ENCODE measurements at regions not wholly inside any gene's neighbourhood (a gene's known extent, or its start where the extent isn't known, plus 50 kb on each side); places are given as distances from the start of the nearest gene placed in this dataset.

- CTCF ChIA-PET: interaction anchor here (0.9 to 1.6 kb wide), 8 partner anchors 8 to 210 kb away, joined by 3 to 7 read pairs (median 4); no protein-coding TSS in a partner anchor
- POLR2A ChIA-PET: no interaction called here
- no peak for TF ChIP-seq CTCF (IDR thresholded peaks at IDR 0.05; ENCODE audit: control extremely low read depth, extremely low read depth, low read depth, missing control alignments)
Measured at GRCh38 chr6:113669606-113670005, 187.5 kb upstream of the MARCKS start.

GRCh38 chr6:113671421-113671820 lies 185.7 kb upstream of the MARCKS start:
- ChIA-PET CTCF (interaction anchor here (0.9 to 1.9 kb wide), 11 partner anchors 9 to 238 kb away, joined by 3 to 10 read pairs (median 4); no protein-coding TSS in a partner anchor), POLR2A (no interaction called here)
- DNase-seq (ENCODE audit: extremely low spot score): no peak
- no peak for TF ChIP-seq CTCF (IDR thresholded peaks at IDR 0.05; ENCODE audit: control extremely low read depth, extremely low read depth, low read depth, missing control alignments)

More at GRCh38 chr6:113669606-113670005, 187.5 kb upstream of the MARCKS start:
- DNase-seq (ENCODE audit: extremely low spot score): no peak

GRCh38 chr6:113672491-113673149 lies 184.5 kb upstream of the MARCKS start:
- no peak for TF ChIP-seq CTCF (IDR thresholded peaks at IDR 0.05; ENCODE audit: control extremely low read depth, extremely low read depth, low read depth, missing control alignments)
- DNase-seq (ENCODE audit: extremely low spot score): no peak
- ChIA-PET POLR2A (interaction anchor here (0.5 kb wide), 1 partner anchor 26 kb away, joined by 5 read pairs; no protein-coding TSS in a partner anchor), CTCF (interaction anchor here (0.9 to 1.6 kb wide), 7 partner anchors 9 to 186 kb away, joined by 3 to 5 read pairs (median 3); no protein-coding TSS in a partner anchor)

GRCh38 chr6:113674075-113674474 lies 183.1 kb upstream of the MARCKS start:
- DNase-seq (ENCODE audit: extremely low spot score): no peak
- ChIA-PET CTCF (interaction anchor here (1.2 to 1.5 kb wide), 3 partner anchors 12 to 17 kb away, joined by 3 to 5 read pairs (median 4); no protein-coding TSS in a partner anchor), POLR2A (no interaction called here)
- TF ChIP-seq CTCF (IDR thresholded peaks at IDR 0.05; ENCODE audit: control extremely low read depth, extremely low read depth, low read depth, missing control alignments): no peak

- CTCF ChIA-PET: no interaction called here
- DNase-seq (ENCODE audit: extremely low spot score): no peak
- POLR2A ChIA-PET: no interaction called here
- TF ChIP-seq CTCF (IDR thresholded peaks at IDR 0.05; ENCODE audit: control extremely low read depth, extremely low read depth, low read depth, missing control alignments): no peak
Measured at GRCh38 chr6:113676057-113676456, 181.1 kb upstream of the MARCKS start.

GRCh38 chr6:113676968-113677367 lies 180.2 kb upstream of the MARCKS start:
- ChIA-PET POLR2A (no interaction called here), CTCF (interaction anchor here (0.8 to 2.2 kb wide), 4 partner anchors 8 to 12 kb away, joined by 3 to 6 read pairs (median 4); no protein-coding TSS in a partner anchor)
- no peak for DNase-seq (ENCODE audit: extremely low spot score)
- no peak for TF ChIP-seq CTCF (IDR thresholded peaks at IDR 0.05; ENCODE audit: control extremely low read depth, extremely low read depth, low read depth, missing control alignments)

Data from GM10248 (cell line).